GM12873 (cell line): ENCODE measurements at regions not wholly inside any gene's neighbourhood (a gene's known extent, or its start where the extent isn't known, plus 50 kb on each side); places are given as distances from the start of the nearest gene placed in this dataset.

Source experiments
- CTCF ChIP-seq: IDR thresholded peaks from 2 replicates; pipeline ENCODE4 v1.5.1; 2012; ENCODE audit warnings: low read depth, mild to moderate bottlenecking, moderate library complexity, low read length, control low read depth; ENCODE audit not compliant: insufficient read depth; ENCODE audit errors: missing control alignments

- no peak for TF ChIP-seq CTCF
These were observed 526.4 kb downstream of the QKI start for GRCh38 chr6:163940705-163941623.

- TF ChIP-seq CTCF, result no peak
These were observed 522.6 kb downstream of the QKI start for GRCh38 chr6:163937071-163937470.

- no peak for TF ChIP-seq CTCF
These were observed 520.7 kb downstream of the QKI start for GRCh38 chr6:163935158-163935762.

- TF ChIP-seq CTCF, result no peak
These were observed 515.5 kb downstream of the QKI start for GRCh38 chr6:163930012-163930411.

- no peak for TF ChIP-seq CTCF
These were observed 515.0 kb downstream of the QKI start for GRCh38 chr6:163929538-163929937.

- TF ChIP-seq CTCF, result no peak
These were observed 512.1 kb downstream of the QKI start for GRCh38 chr6:163926642-163927041.

- no peak for TF ChIP-seq CTCF
These were observed 511.3 kb downstream of the QKI start for GRCh38 chr6:163925839-163926238.
